Lower leg skin (tissue), 4 donors: ENCODE measurements at regions not wholly inside any gene's neighbourhood (a gene's known extent, or its start where the extent isn't known, plus 50 kb on each side); places are given as distances from the start of the nearest gene placed in this dataset.
A peak's percentile ranks its signal among the peaks of the same experiment; 100 is the strongest.

Experiments
- DNase-seq, 2 donors: peaks; one replicate each; pipeline ENCODE4 v3.0.0-alpha.2; 2019; ENCODE audit warnings: low spot score in 2 of 2
- H3K4me3 ChIP-seq: fragments of 200-600 bp; sonication (generic); 2 replicates; pipeline ENCODE4 v1.5.1; 2017; ENCODE audit warnings: mild to moderate bottlenecking, low read depth; ENCODE audit not compliant: poor library complexity, severe bottlenecking
- POLR2A ChIP-seq, 2 donors: fragments of 450-650 bp; IDR thresholded peaks; one replicate each; pipeline ENCODE4 v1.6.1; 2016 to 2017; ENCODE audit warnings: antibody characterized with exemption in 2 of 2, mild to moderate bottlenecking in 1 of 2, moderate library complexity in 1 of 2
- WGBS, 2 donors: methylation state at CpG; one replicate each; pipeline ENCODE4 v1.1.5; 2018; 5-methylcytosine and 5-hydroxymethylcytosine counted together
- intact Hi-C: fragments of 100-400 bp; cut with DNase I; formaldehyde crosslinking; loops from one replicate; pipeline ENCODE4 v1.15.0; 2023; ENCODE audit warnings: low total_unique reads
- TF ChIP-seq, protein P1 (sequence below), 3 donors: fragments of 450-650 bp; IDR thresholded peaks; one replicate each; pipeline ENCODE4 v1.5.1; 2016; ENCODE audit warnings: antibody characterized with exemption in 3 of 3, mild to moderate bottlenecking in 3 of 3, moderate library complexity in 2 of 3

DNA sequence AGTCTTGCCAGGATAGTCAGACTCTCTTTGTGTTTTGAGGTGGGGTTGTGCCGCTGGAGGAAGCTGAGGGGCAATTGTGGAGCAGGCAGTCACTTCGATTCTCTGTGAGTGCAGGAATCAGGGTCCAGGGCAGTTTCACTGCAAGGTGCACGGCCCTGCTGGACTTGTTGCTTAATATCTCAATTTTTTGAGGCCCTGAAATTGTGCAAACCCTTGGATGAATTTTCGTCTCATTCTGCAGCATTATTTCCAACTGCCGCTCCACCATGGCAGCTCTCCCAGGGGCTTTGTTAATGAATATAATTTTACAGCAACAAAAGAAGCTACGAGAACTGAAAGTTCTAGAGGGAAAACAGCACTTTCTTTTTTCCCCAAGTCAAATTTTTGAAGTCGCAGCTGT is 531.9 kb downstream of the QKI start:
- H3K4me3 ChIP-seq, result no peak overlapping the region
- WGBS, 2 donors, result 40 to 48% methylated on average over 7 of the region's 7 CpGs
- intact Hi-C loops, result no loop called here
- TF ChIP-seq, protein P1, sequence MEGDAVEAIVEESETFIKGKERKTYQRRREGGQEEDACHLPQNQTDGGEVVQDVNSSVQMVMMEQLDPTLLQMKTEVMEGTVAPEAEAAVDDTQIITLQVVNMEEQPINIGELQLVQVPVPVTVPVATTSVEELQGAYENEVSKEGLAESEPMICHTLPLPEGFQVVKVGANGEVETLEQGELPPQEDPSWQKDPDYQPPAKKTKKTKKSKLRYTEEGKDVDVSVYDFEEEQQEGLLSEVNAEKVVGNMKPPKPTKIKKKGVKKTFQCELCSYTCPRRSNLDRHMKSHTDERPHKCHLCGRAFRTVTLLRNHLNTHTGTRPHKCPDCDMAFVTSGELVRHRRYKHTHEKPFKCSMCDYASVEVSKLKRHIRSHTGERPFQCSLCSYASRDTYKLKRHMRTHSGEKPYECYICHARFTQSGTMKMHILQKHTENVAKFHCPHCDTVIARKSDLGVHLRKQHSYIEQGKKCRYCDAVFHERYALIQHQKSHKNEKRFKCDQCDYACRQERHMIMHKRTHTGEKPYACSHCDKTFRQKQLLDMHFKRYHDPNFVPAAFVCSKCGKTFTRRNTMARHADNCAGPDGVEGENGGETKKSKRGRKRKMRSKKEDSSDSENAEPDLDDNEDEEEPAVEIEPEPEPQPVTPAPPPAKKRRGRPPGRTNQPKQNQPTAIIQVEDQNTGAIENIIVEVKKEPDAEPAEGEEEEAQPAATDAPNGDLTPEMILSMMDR (IDR thresholded peaks at IDR 0.05), result no peak
- no peak for TF ChIP-seq POLR2A (IDR thresholded peaks at IDR 0.05)
- DNase-seq, result peak; percentile 61 to 87

DNA sequence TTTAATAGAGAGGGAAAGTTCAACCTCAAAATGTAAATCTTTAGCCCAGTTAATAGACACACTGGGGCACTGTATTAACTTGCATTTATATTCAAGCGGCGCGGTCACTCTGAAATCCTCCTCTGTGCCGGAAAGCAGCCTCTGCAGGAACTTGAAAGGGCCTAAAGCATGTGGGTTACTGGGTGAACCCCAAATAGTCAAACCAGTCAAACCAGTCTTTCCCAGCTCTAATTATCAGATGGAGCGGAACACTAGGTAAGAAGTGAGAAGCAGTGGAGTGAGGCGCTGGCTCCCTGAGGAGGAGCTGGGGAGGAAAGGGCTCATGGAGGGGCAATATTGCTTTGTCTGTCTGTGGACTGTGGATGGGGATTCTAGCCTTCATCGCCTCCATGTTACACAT is 531.3 kb downstream of the QKI start:
- H3K4me3 ChIP-seq, result no peak overlapping the region
- 65 to 66% methylated on average over 7 of the region's 7 CpGs for WGBS, 2 donors
- peak; percentile 28 to 61 for DNase-seq
- TF ChIP-seq, protein P1 (IDR thresholded peaks at IDR 0.05), result no peak
- no peak for TF ChIP-seq POLR2A (IDR thresholded peaks at IDR 0.05)
- intact Hi-C loops, result no loop called here

DNA sequence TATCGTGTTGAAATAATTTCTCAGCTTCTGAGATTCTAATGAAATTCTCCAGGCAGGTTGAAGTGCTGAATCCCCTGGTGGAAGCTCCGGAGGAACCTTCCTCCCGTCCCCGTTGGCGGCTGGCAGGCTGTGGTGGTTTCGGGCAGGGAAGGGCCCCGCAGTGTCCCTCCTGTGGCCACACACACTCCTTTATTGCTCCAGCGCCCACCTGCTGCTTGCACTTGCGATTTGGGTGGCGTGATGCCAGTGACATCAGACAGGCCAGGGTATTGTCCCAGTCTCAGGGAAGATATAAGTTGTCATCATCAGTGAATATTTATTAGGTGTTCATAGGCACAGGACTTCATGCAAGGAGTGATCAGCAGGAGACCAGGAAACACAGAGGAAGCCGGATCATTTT is 530.4 kb downstream of the QKI start:
- WGBS, 2 donors, result 68 to 71% methylated on average over 11 of the region's 11 CpGs
- DNase-seq, result peak in 1 of 2 donors; percentile 81
- H3K4me3 ChIP-seq, result no peak overlapping the region
- intact Hi-C loops, result no loop called here
- no peak for TF ChIP-seq POLR2A (IDR thresholded peaks at IDR 0.05)
- TF ChIP-seq, protein P1 (IDR thresholded peaks at IDR 0.05), result no peak

DNA sequence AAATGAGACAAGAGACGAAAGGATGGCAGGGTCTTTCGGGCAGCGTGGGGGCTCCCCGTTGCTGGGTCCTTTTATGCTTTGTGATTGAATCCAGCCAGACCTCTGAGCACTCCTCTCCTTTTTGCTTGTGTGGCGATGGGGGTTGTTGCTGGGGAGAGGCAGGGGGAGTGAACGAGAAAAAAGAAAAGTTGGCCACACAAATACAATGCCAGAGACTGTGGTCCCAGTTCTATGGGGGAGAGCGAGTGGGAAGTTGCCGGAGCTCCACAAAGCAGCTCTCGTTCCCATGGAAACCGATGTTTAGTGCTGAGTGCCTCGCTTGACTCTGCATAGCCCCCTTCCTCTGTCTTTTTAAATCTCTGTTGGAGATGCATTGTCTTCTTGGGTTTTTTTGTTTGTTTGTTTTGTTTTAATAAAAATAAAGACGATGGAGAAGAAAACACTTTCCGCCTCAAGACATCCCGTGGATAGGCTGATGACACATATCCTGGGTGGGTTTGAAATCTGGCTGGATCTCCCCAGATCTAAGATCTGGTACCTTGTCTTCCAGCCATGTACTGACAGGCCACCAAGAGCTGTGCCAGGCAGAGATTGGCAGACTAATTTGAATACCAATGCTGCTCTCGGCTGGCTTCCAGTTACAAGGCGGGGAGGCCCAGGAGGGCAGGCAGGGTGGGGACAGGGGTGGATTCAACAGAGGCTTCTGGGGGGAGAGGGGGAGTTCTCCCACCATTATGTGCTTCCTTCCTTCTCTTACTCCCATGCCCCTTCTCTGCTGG is 529.3 kb downstream of the QKI start:
- 14 to 18% methylated on average over 16 of the region's 16 CpGs for WGBS, 2 donors
- H3K4me3 ChIP-seq, result no peak overlapping the region
- DNase-seq, result peak; percentile 60 to 82
- intact Hi-C loops, result no loop called here
- TF ChIP-seq POLR2A (IDR thresholded peaks at IDR 0.05), result no peak
- TF ChIP-seq, protein P1 (IDR thresholded peaks at IDR 0.05), result no peak

DNA sequence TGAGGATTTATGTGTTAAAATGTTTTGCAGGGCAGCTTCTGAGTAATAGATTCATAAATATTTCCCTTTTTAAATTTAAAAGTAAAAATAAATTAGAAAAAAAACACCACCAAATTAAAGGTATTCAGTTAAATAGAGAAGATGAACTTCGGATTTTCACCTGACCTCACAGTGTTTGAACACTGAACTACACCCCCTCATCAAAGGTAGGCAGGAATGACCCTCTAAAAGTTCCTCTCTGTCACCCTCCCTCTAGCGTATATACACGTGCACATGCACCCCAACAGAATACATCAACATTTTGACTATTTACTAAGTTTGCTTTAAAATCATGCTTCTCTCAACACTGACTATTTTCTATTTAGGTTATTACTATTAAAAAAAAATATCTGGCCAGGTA is 528.3 kb downstream of the QKI start:
- 71 to 77% methylated on average over 3 of the region's 3 CpGs for WGBS, 2 donors
- intact Hi-C loops, result no loop called here
- H3K4me3 ChIP-seq, result no peak overlapping the region
- no peak for DNase-seq
- TF ChIP-seq, protein P1 (IDR thresholded peaks at IDR 0.05), result no peak
- no peak for TF ChIP-seq POLR2A (IDR thresholded peaks at IDR 0.05)

DNA sequence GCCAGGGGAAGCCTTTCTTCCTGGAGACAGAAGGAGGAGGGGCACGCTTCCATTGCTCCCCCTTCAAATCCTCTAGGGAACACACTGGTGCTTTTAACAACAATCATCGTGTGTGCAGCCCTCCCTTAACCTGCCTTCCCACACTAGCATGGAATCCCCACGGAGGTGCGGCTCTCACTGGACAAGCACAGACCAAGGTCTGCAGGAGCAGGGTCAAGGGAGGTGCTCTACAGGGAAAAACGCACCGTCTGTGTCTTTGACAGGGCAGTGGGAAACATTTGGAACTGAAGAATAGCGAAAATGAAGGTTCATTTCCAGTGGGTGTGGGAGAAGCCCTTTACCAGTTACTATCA is 527.1 kb downstream of the QKI start:
- DNase-seq, result peak in 1 of 2 donors; percentile 48
- 47 to 68% methylated on average over 7 of the region's 7 CpGs for WGBS, 2 donors
- intact Hi-C loops, result no loop called here
- H3K4me3 ChIP-seq, result no peak overlapping the region
- TF ChIP-seq, protein P1 (IDR thresholded peaks at IDR 0.05), result no peak
